ENCODE measurements at regions not wholly inside any gene's neighbourhood (a gene's known extent, or its start where the extent isn't known, plus 50 kb on each side); places are given as distances from the start of the nearest gene placed in this dataset.

DNA sequence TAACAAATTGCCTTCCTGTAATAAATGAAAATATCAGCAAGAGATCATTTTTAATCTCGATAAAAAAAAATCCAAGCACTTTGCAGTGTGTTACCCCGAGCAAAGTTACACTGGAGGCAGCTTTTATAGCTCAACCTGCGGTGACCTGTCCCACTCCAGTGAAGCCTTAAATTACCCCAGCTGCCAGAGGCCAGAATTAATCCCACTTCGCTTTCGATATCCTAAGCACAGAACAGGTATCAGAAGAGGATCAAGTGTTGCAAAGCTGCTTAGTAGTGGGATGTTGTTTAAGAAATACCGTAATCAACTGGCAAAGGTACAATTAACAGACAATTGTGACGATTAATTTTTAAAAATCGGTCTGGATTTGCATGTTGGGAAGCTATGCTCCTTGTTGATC lies 314.0 kb downstream of the AGTPBP1 start:
- no peak for TF ChIP-seq ZFX (IDR thresholded peaks at IDR 0.05; ENCODE audit: borderline replicate concordance)
- TF ChIP-seq, protein P1, sequence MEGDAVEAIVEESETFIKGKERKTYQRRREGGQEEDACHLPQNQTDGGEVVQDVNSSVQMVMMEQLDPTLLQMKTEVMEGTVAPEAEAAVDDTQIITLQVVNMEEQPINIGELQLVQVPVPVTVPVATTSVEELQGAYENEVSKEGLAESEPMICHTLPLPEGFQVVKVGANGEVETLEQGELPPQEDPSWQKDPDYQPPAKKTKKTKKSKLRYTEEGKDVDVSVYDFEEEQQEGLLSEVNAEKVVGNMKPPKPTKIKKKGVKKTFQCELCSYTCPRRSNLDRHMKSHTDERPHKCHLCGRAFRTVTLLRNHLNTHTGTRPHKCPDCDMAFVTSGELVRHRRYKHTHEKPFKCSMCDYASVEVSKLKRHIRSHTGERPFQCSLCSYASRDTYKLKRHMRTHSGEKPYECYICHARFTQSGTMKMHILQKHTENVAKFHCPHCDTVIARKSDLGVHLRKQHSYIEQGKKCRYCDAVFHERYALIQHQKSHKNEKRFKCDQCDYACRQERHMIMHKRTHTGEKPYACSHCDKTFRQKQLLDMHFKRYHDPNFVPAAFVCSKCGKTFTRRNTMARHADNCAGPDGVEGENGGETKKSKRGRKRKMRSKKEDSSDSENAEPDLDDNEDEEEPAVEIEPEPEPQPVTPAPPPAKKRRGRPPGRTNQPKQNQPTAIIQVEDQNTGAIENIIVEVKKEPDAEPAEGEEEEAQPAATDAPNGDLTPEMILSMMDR (IDR thresholded peaks at IDR 0.05), result no peak

DNA sequence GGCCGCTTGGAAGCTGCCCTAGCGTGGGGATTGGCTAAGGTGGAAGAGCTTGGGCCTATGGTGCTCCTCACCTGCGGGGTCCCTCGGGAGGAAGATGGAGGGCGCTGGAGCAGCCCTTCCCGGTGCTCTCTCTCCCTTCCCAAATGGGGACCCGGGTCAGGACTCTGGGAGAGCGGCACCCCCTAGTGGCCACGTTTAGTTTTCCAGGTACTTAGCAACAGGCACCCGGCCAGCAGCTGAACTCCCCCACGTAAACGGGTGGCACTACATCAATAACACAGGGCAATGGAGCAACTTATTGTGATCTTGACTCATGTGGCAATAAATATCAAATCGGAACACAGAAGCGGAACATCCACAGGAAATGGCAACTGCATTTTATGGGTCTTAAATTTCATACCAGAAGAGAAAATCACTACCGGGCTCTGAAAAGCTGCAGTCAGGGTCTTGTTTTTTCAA lies 316.6 kb downstream of the AGTPBP1 start:
- H3K27ac ChIP-seq, result no peak overlapping the region
- TF ChIP-seq, protein P1 (IDR thresholded peaks at IDR 0.05), result peak; percentile 87
- TF ChIP-seq ZFX (IDR thresholded peaks at IDR 0.05; ENCODE audit: borderline replicate concordance), result no peak

More for the DNA sequence above, 314.0 kb downstream of the AGTPBP1 start:
- no peak overlapping the region for H3K27ac ChIP-seq

DNA sequence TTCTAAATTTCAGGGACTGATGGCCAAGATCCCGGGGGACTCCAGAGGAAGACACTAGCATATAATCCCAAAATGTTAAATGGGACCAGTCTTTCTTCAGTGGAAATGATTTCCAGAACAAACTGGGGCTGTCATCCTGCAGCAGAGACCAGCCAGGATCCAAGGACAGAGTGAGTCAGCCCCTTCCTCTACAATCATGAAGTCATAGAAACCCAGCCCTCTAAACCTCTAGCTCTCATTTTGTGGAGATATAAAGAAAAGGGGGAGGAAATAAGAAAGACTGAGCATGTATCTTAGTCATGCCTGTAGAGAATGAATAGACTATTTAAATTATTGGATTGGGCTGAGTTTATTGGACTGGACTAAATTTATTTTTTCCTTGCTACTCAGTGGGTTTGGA lies 318.3 kb downstream of the AGTPBP1 start:
- H3K27ac ChIP-seq, result no peak overlapping the region
- TF ChIP-seq, protein P1 (IDR thresholded peaks at IDR 0.05), result no peak
- no peak for TF ChIP-seq ZFX (IDR thresholded peaks at IDR 0.05; ENCODE audit: borderline replicate concordance)

DNA sequence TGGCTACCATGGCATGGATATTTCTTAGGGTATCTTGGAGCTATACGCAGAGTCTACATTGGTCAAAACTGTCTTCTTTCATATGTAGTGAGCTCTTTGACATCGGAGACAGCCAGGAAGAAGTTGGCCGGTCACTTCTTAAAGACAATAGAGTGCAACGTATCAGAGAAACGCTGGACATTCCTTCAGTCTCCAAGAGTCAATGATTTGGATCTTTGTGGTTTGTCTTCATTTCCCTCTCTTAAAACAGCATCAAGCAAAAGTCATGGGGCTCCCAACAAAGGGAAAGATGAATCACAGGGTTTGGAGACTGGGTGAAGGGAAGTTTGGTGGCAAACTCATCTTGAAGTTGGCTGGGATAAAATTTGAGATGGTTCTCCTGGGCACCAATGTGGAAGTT lies 320.1 kb downstream of the AGTPBP1 start:
- no peak overlapping the region for H3K27ac ChIP-seq

DNA sequence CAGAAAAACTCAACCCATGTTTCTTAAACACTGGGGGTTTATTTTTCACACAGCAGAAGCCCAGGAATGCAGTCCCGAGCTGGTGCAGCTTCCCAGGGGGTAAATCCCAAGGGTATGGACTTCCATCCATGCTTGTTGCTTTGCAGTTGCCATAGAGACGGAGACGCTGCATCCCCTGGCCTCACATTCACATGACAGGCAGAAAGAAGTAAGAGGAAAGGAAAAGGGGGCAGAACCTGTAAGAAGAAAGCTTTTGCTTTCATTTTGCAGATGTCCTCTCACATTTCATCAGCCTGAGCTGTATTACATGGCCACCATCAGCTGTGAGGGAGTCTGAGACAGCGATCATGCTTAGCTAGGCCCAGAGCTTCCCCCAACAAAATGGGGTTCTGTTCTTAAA lies 321.0 kb downstream of the AGTPBP1 start:
- no peak for TF ChIP-seq ZFX (IDR thresholded peaks at IDR 0.05; ENCODE audit: borderline replicate concordance)
- TF ChIP-seq, protein P1 (IDR thresholded peaks at IDR 0.05), result no peak
- H3K27ac ChIP-seq, result no peak overlapping the region

More for the DNA sequence above, 320.1 kb downstream of the AGTPBP1 start:
- TF ChIP-seq, protein P1 (IDR thresholded peaks at IDR 0.05), result no peak
- TF ChIP-seq ZFX (IDR thresholded peaks at IDR 0.05; ENCODE audit: borderline replicate concordance), result no peak

DNA sequence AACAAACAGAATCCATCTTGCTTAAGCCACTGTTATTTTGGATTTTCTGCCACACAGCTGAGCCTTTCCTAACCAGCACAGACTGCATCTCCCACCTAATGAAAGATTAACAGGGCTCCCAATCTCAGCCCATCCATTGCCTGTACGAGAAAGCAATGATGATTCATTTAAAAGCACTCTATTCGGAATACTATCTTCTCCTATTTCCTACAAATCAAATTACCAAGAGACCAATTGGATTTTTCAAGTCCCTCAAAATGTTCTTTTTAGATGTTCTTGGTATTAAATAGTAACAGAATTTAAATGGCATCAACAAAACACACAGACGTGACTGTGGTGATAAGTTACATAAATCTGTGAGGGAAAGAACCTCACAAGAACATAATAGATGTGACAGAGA lies 324.1 kb downstream of the AGTPBP1 start:
- TF ChIP-seq, protein P1 (IDR thresholded peaks at IDR 0.05), result no peak
- no peak overlapping the region for H3K27ac ChIP-seq

DNA sequence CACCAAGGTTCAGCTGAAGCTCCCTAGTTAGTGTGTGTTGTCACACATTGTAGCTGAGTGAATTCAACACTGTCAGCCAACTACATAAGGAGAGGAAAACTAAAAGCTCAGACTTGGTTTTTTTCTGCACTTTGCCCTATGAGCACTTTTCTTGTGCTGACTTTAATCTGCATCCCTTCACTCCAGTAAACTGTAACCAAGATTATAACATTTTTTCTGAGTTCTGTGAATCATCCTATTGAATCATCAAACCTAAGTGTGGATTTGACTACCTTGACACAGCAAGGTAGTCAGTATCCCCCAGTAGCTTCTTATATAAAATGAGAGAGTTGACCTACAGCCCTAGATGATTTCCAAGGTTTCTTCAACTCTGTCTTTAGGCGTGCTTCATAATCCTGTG lies 325.0 kb downstream of the AGTPBP1 start:
- no peak overlapping the region for H3K27ac ChIP-seq
- no peak for TF ChIP-seq ZFX (IDR thresholded peaks at IDR 0.05; ENCODE audit: borderline replicate concordance)
- TF ChIP-seq, protein P1 (IDR thresholded peaks at IDR 0.05), result no peak
